Type B pancreatic cell (in vitro differentiated cells): ENCODE measurements at regions not wholly inside any gene's neighbourhood (a gene's known extent, or its start where the extent isn't known, plus 50 kb on each side); places are given as distances from the start of the nearest gene placed in this dataset.

Experiments used
- DNase-seq: peaks from one replicate; pipeline ENCODE4 v3.0.0; 2021; ENCODE audit warnings: mixed read lengths; ENCODE audit not compliant: unreplicated experiment; ENCODE audit errors: extremely low spot score
- H3K27ac Mint-ChIP-seq: 2 replicates; pipeline ENCODE4 v1.8.0; 2021; ENCODE audit warnings: mild to moderate bottlenecking, mixed read lengths
- H3K27me3 Mint-ChIP-seq: 2 replicates; pipeline ENCODE4 v1.8.0; 2021; ENCODE audit warnings: mixed read lengths
- H3K36me3 Mint-ChIP-seq: 2 replicates; pipeline ENCODE4 v1.8.0; 2021; ENCODE audit warnings: mixed read lengths
- H3K4me1 Mint-ChIP-seq: one replicate; pipeline ENCODE4 v1.8.0; 2021; ENCODE audit warnings: mixed read lengths; ENCODE audit not compliant: unreplicated experiment
- H3K4me3 Mint-ChIP-seq: 2 replicates; pipeline ENCODE4 v1.8.0; 2021; ENCODE audit warnings: mild to moderate bottlenecking, mixed read lengths
- H3K9me3 Mint-ChIP-seq: 2 replicates; pipeline ENCODE4 v1.8.0; 2021; ENCODE audit warnings: mixed read lengths
- CTCF ChIP-seq: fragments of 200-600 bp; sonication (generic); conservative IDR thresholded peaks from 2 replicates; pipeline ENCODE4 v1.5.0; 2021; ENCODE audit warnings: antibody characterized with exemption, mild to moderate bottlenecking

DNA sequence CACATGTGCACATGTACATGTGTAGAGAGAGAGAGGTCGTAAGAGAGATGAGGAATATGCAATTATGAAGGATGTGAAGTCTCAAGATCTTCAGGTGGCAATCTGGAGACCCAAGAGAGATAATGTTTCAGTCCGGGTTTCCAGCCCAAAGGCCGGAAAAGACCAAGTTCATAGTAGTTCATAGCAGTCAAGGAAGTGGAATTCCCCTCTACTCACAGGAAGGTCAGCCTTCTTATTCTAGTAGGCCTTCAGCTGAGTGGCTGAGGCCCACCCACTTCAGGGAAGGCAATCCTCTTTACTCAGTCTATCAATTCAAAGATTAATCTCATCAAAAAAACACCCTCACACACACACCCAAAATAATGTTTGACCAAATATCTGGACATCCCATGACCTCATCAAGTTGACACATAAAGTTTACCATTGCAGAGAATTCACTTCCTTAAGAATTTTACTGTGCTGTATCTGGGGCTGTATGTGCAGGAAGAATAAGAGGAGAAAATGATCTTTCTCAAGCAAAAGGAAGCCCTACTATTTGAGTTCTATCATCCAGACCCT lies 114.6 kb downstream of the TNFSF18 start:
- H3K36me3 Mint-ChIP-seq: no peaks in the 10 kb centered on the region
- no peak overlapping the region for H3K4me3 Mint-ChIP-seq
- H3K9me3 Mint-ChIP-seq: peaks cover 6% of the 10 kb centered on the region
- no peak overlapping the region for H3K27ac Mint-ChIP-seq
- H3K27me3 Mint-ChIP-seq: no peaks in the 10 kb centered on the region
- no peak for TF ChIP-seq CTCF
- no peak for DNase-seq
- H3K4me1 Mint-ChIP-seq: peaks cover 9% of the 10 kb centered on the region

GRCh38 chr1:172938681-172939080 lies 112.1 kb downstream of the TNFSF18 start:
- H3K36me3 Mint-ChIP-seq: no peaks in the 10 kb centered on the region
- H3K4me1 Mint-ChIP-seq: peaks cover 8% of the 10 kb centered on the region
- no peak for DNase-seq
- no peak overlapping the region for H3K4me3 Mint-ChIP-seq
- H3K27ac Mint-ChIP-seq: no peak overlapping the region
- H3K9me3 Mint-ChIP-seq: peaks cover 5% of the 10 kb centered on the region
- no peaks in the 10 kb centered on the region for H3K27me3 Mint-ChIP-seq
- TF ChIP-seq CTCF: no peak

- H3K27me3 Mint-ChIP-seq: no peaks in the 10 kb centered on the region
- H3K27ac Mint-ChIP-seq: no peak overlapping the region
- no peaks in the 10 kb centered on the region for H3K9me3 Mint-ChIP-seq
- no peak overlapping the region for H3K4me3 Mint-ChIP-seq
- H3K4me1 Mint-ChIP-seq: no peaks in the 10 kb centered on the region
- TF ChIP-seq CTCF: no peak
- DNase-seq: no peak
- no peaks in the 10 kb centered on the region for H3K36me3 Mint-ChIP-seq
Measured at GRCh38 chr1:172939475-172939874, 111.3 kb downstream of the TNFSF18 start.

- Mint-ChIP-seq H3K4me3 (no peak overlapping the region), H3K4me1 (no peaks in the 10 kb centered on the region), H3K27ac (no peak overlapping the region), H3K36me3 (no peaks in the 10 kb centered on the region), H3K9me3 (no peaks in the 10 kb centered on the region), H3K27me3 (no peaks in the 10 kb centered on the region)
- TF ChIP-seq CTCF: no peak
- no peak for DNase-seq
Measured at GRCh38 chr1:172940174-172940855, 110.4 kb downstream of the TNFSF18 start.

GRCh38 chr1:172941471-172941870 lies 109.3 kb downstream of the TNFSF18 start:
- H3K4me3 Mint-ChIP-seq: no peak overlapping the region
- H3K36me3 Mint-ChIP-seq: no peaks in the 10 kb centered on the region

More at GRCh38 chr1:172941471-172941870, 109.3 kb downstream of the TNFSF18 start:
- H3K9me3 Mint-ChIP-seq: no peaks in the 10 kb centered on the region
- H3K4me1 Mint-ChIP-seq: no peaks in the 10 kb centered on the region
- no peak for DNase-seq
- no peak overlapping the region for H3K27ac Mint-ChIP-seq
- H3K27me3 Mint-ChIP-seq: no peaks in the 10 kb centered on the region
- TF ChIP-seq CTCF: no peak
